Gastroesophageal sphincter (tissue), 4 donors: ENCODE measurements at regions not wholly inside any gene's neighbourhood (a gene's known extent, or its start where the extent isn't known, plus 50 kb on each side); places are given as distances from the start of the nearest gene placed in this dataset.
A peak's percentile ranks its signal among the peaks of the same experiment; 100 is the strongest.
"Not testable (repeated sequence)": the region's sequence is repeated elsewhere in the genome, so short reads cannot be mapped to it uniquely, and the experiment has no call there.

ENCODE experiments used
- ATAC-seq: fragments of 150-250 bp; one replicate; pipeline ENCODE4 v1.9.1; 2016; ENCODE audit warnings: mild to moderate bottlenecking, moderate library complexity
- H3K27ac ChIP-seq, 4 donors: fragments of 200-600 bp; sonication (generic) in 3 of 4; 1 replicate in 3 of 4; 2 replicates in 1 of 4; pipeline ENCODE4 v1.5.1; 2016 to 2019
- H3K27me3 ChIP-seq: fragments of 200-600 bp; sonication (generic); one replicate; pipeline ENCODE4 v1.5.1; 2019
- H3K36me3 ChIP-seq, 2 donors: fragments of 200-600 bp; sonication (generic); one replicate each; pipeline ENCODE4 v1.5.1; 2019; ENCODE audit warnings: control low read depth in 1 of 2
- H3K4me1 ChIP-seq, 3 donors: fragments of 200-600 bp; sonication (generic); 1 replicate in 2 of 3; 2 replicates in 1 of 3; pipeline ENCODE4 v1.5.1; 2016 to 2019; ENCODE audit warnings: control low read depth in 2 of 3
- H3K4me3 ChIP-seq, 2 donors: fragments of 200-600 bp; sonication (generic); one replicate each; pipeline ENCODE4 v1.5.1; 2019; ENCODE audit warnings: mild to moderate bottlenecking in 1 of 2, moderate library complexity in 1 of 2
- H3K9me3 ChIP-seq, 3 donors: fragments of 200-600 bp; sonication (generic); one replicate each; pipeline ENCODE4 v1.5.1; 2017 to 2019; ENCODE audit warnings: control low read depth in 2 of 3
- CTCF ChIP-seq, 4 experiments: fragments of 200-600 bp in 2 of 4; fragments of 450-650 bp in 2 of 4; sonication (generic) in 1 of 4; IDR thresholded peaks; one replicate each; pipeline ENCODE4 v1.5.1; 2017 to 2019; ENCODE audit warnings: antibody characterized with exemption in 4 of 4, mild to moderate bottlenecking in 2 of 4, moderate library complexity in 2 of 4
- EP300 ChIP-seq: sonication (generic); formaldehyde crosslinking; IDR thresholded peaks from one replicate; pipeline ENCODE4 v1.6.1; 2017; ENCODE audit warnings: antibody characterized with exemption, mild to moderate bottlenecking
- POLR2A ChIP-seq, 2 donors: fragments of 450-650 bp; IDR thresholded peaks; one replicate each; pipeline ENCODE4 v1.6.1; 2017; ENCODE audit warnings: antibody characterized with exemption in 2 of 2, mild to moderate bottlenecking in 2 of 2, moderate library complexity in 1 of 2
- POLR2AphosphoS5 ChIP-seq: sonication (generic); formaldehyde crosslinking; IDR thresholded peaks from one replicate; pipeline ENCODE4 v1.6.1; 2017; ENCODE audit warnings: antibody characterized with exemption
- WGBS, 2 donors: methylation state at CpG; one replicate each; pipeline ENCODE4 v1.1.5; 2018; ENCODE audit warnings: low coverage in 1 of 2; 5-methylcytosine and 5-hydroxymethylcytosine counted together

- no peaks in the 10 kb centered on the region for H3K9me3 ChIP-seq
- no peak for ATAC-seq
- no peak overlapping the region for H3K4me3 ChIP-seq
- peak overlapping the region; percentile 21 to 62 (median 48) for H3K27ac ChIP-seq
- peaks cover 0 to 20% (median 7%) of the 10 kb centered on the region in 3 donors for H3K4me1 ChIP-seq
- no peaks in the 10 kb centered on the region for H3K36me3 ChIP-seq
- no peaks in the 10 kb centered on the region for H3K27me3 ChIP-seq
- 70 to 72% methylated on average over 2 of the region's 2 CpGs for WGBS, 2 donors
- TF ChIP-seq CTCF (IDR thresholded peaks at IDR 0.05) (no peak), POLR2A (IDR thresholded peaks at IDR 0.05) (no peak), POLR2AphosphoS5 (no peak), EP300 (no peak)
Measured at GRCh38 chr3:27557411-27557810, 73.2 kb upstream of the SLC4A7 start.

GRCh38 chr3:27556887-27557286 lies 72.7 kb upstream of the SLC4A7 start:
- H3K27me3 ChIP-seq: no peaks in the 10 kb centered on the region
- peak; percentile 73 for ATAC-seq
- TF ChIP-seq POLR2AphosphoS5 (no peak), EP300 (no peak), POLR2A (IDR thresholded peaks at IDR 0.05) (no peak), CTCF (IDR thresholded peaks at IDR 0.05) (no peak)
- no peaks in the 10 kb centered on the region for H3K36me3 ChIP-seq
- no peak overlapping the region for H3K4me3 ChIP-seq
- H3K9me3 ChIP-seq: no peaks in the 10 kb centered on the region
- peaks cover 0 to 20% (median 7%) of the 10 kb centered on the region in 3 donors for H3K4me1 ChIP-seq
- 21 to 43% methylated on average over 4 of the region's 4 CpGs for WGBS, 2 donors
- H3K27ac ChIP-seq: peak overlapping the region; percentile 21 to 62 (median 48)

GRCh38 chr3:27554706-27555105 lies 70.5 kb upstream of the SLC4A7 start:
- ATAC-seq: peak; percentile 25
- H3K36me3 ChIP-seq: no peaks in the 10 kb centered on the region
- H3K27me3 ChIP-seq: no peaks in the 10 kb centered on the region
- H3K4me3 ChIP-seq: no peak overlapping the region
- H3K9me3 ChIP-seq: no peaks in the 10 kb centered on the region
- H3K27ac ChIP-seq: no peak overlapping the region
- no peak for TF ChIP-seq POLR2AphosphoS5
- no peak for TF ChIP-seq POLR2A (IDR thresholded peaks at IDR 0.05)
- no peak for TF ChIP-seq EP300
- TF ChIP-seq CTCF (IDR thresholded peaks at IDR 0.05): no peak
- 50 to 78% methylated on average over 1 to 2 of the region's 2 CpGs for WGBS, 2 donors
- H3K4me1 ChIP-seq: peaks cover 0 to 13% (median 3%) of the 10 kb centered on the region in 3 donors

GRCh38 chr3:27553886-27554540 lies 69.8 kb upstream of the SLC4A7 start:
- ATAC-seq: no peak
- 69 to 79% methylated on average over 2 of the region's 2 CpGs for WGBS, 2 donors

GRCh38 chr3:27552708-27553107 lies 68.5 kb upstream of the SLC4A7 start:
- not testable (repeated sequence) for H3K4me1 ChIP-seq, H3K27me3 ChIP-seq, H3K4me3 ChIP-seq, H3K9me3 ChIP-seq, H3K27ac ChIP-seq, H3K36me3 ChIP-seq, ATAC-seq
- 71 to 91% methylated on average over 4 to 5 of the region's 5 CpGs for WGBS, 2 donors

More at GRCh38 chr3:27553886-27554540, 69.8 kb upstream of the SLC4A7 start:
- TF ChIP-seq EP300: no peak
- no peak for TF ChIP-seq CTCF (IDR thresholded peaks at IDR 0.05)
- TF ChIP-seq POLR2AphosphoS5: no peak
- TF ChIP-seq POLR2A (IDR thresholded peaks at IDR 0.05): no peak
- no peak overlapping the region for H3K4me3 ChIP-seq
- H3K4me1 ChIP-seq: peaks cover 0 to 8% (median 0%) of the 10 kb centered on the region in 3 donors
- H3K9me3 ChIP-seq: no peaks in the 10 kb centered on the region
- no peak overlapping the region for H3K27ac ChIP-seq
- no peaks in the 10 kb centered on the region for H3K36me3 ChIP-seq
- H3K27me3 ChIP-seq: no peaks in the 10 kb centered on the region

- H3K9me3 ChIP-seq, H3K27me3 ChIP-seq, H3K4me1 ChIP-seq, H3K36me3 ChIP-seq, ATAC-seq, H3K4me3 ChIP-seq, H3K27ac ChIP-seq: not testable (repeated sequence)
- 94 to 95% methylated on average over 2 to 4 of the region's 4 CpGs for WGBS, 2 donors
Measured at GRCh38 chr3:27551413-27551812, 67.2 kb upstream of the SLC4A7 start.
